CD4-positive, alpha-beta T cell treated with Interferon alpha-2 for 1 hour (primary cell): ENCODE measurements at regions not wholly inside any gene's neighbourhood (a gene's known extent, or its start where the extent isn't known, plus 50 kb on each side); places are given as distances from the start of the nearest gene placed in this dataset.

ENCODE experiments used
- DNase-seq, 2 donors: peaks; one replicate each; pipeline ENCODE4 v3.0.0-alpha.2; 2020 to 2022

DNA sequence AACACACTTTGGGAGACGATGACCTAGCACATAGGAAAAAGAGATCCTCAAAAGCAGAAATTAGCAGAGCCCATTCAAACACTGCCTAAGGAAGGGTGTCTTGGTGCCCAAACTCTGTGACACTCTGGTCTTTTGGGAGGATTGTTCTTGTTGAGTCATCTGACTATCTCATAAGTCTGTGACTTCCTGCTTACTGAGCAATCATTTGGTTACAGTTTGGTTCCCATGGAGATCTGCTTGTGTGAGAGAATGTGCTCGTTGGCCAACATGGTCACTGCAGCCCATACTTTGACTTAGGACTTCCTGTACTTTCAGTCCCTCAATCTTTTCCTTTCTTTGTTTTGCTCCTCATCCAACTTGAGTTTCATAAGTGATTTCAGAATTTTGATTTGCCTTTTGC, 602.9 kb downstream of the NYAP2 start:
- peak in 1 of 2 donors; percentile 28 for DNase-seq

DNA sequence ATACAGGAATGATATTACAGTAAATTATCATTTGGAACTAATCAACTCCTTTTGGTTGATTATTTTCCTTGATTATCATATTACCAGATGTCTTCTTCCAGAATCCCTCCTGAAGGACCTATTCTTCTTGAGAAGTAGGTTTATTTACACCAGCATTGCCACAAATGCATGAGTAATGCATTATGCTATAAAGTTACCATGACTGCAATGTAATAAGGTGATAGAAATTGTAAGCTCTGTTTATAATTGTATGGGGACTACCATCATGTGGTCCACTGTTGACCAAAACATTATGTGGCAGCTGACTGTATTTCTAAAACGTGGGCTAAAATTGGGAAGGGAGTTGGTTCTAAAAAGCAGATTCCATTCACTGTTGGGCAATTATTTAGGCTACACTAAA, 602.2 kb downstream of the NYAP2 start:
- no peak for DNase-seq

DNA sequence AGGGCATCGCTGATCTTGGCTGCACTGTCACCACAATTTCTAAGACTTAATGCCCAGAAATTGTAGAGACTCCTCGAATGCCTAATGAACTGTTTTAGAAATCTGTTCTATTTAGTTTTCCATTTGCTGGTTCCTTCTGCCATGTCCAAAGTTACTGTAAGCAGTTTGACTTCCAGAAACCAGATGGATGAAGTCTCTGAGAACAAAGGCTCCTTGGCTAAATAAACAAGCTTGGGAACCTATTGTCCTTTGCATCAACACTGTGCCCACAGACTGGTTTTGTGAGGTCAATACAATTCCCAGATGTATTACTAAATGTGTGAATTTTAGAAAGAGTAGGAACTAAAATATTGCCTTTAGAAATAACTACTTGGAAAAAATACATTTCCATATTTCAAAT, 600.2 kb downstream of the NYAP2 start:
- no peak for DNase-seq

DNA sequence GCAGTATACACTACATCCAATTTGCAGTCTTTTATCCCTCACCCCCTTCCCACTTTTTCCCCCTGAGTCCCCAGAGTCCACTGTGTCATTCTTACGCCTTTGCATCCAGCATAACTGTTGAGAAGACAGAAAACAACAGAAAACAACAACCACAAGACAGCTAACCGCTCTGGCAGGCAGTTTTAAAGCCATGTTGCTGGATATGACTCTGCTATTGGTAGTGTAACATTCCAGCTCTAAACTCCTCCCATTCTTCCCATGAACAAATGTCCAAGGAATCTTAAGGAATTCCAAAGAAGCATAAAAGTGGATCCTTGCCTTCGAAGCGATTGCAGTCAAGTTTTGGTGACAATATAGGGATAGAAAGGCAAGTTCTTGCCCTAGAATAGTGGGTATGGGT, 599.1 kb downstream of the NYAP2 start:
- no peak for DNase-seq

DNA sequence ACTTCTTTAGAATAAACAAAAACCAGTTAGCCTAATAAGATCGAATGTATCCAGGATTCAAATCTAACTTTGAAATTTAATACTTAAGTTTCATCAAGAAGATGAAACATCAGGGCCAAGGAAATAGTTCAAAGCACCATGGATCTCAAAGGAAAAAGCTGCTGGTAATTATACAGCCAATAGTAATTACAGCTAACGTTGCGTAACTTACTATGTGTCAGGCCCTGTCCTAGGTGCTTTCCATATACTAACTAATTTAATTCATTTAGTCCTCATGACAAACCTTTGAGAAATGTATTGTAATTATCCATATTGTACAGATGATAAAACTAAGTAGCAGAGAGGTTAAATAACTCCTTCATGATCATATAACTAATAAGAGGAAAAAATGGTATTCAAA, 598.6 kb downstream of the NYAP2 start:
- no peak for DNase-seq

DNA sequence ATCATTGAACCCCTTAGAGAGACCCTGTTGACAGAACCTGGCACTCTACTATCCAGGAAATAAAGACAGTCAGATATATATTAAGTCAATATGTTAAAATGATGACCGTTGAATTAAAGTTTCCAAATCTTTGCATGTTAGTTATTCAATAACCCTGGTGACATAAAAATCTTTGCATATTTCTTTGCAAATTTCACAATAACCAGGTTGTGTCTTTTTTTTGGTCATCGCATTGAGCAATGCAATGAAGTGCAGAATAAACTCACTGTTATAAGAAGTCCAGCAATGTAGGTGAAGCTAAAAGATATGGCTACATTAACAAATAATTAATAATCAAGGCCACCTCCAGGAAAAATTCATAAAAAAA, 596.9 kb downstream of the NYAP2 start:
- no peak for DNase-seq

DNA sequence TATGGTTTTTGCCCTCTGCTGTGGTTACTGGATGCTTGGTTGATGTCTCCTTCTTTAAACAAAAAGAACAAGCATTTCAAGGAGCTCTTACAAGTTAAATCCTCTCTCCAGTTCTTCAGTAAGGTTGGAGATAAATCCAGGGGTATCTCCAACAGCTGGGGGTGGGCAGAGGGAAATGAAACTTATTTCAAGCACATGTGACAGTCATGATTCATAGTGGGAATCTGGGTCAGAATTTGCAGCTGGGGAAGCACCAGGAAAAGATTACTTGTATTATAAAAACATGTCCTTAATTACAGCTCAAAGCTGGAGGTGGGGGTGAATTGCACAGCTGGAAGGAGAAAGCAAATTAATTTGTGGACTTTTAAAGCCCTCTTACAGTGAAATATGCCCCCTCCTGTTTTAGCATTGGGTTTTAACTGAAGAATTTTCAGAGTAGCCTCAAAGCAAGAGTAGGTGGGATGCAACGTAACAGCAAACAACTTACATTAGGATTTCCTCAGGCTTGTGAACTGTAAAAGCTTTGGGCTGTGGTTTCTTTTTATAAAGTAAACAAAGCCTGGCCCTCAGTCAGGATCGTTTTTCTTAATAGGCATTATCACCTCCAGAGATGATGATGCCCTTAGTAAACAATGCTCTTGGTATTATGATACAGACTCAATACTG, 596.4 kb downstream of the NYAP2 start:
- DNase-seq: no peak

DNA sequence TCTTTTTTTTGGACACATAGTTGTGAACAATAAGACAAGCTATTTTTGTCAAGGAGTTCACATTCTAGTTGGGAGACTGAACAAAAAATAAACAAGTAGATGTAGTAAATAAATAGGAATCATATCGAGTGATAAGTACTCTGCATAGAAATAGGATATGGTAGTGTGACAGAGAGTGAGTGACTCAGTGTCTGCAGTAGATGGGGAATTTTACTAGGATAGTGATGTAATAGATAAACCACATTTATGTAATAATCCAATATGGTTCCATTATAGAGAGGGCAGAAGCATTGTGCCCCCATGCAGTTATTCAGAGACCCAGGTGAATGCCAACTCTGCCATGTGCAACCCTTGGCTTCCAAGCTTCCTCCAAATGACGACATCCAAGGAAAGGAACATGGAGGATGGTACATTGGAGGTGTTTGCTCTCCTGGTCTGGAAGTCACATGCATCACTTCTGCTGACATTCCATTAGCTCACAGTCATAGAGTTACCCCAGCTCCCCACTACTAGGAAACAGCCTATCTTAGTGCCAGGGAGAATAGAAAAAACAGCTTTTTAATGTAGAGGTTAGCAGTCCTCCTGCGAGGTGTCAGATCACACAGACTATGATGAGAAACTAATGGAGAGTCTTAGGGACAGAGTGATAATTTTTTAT, 595.4 kb downstream of the NYAP2 start:
- DNase-seq: no peak

DNA sequence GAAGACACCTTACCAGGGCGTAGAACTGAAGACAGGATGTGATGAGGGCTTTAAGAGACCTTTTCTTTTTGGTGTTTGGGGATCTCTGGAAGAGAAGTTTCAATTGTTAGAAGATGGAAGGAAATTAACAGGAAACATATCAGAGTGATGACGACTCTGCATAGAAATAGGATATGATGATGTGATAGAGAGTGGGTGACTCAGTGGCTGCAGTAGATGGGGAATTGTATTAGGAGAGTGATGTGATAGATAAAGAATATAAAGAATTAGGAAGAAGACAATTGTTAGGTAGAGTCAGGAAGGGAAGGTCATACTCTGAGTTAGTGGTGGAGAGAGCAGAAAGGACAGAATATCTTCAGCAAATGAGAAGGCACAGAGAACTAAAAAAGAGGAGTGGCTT, 593.9 kb downstream of the NYAP2 start:
- DNase-seq: no peak

DNA sequence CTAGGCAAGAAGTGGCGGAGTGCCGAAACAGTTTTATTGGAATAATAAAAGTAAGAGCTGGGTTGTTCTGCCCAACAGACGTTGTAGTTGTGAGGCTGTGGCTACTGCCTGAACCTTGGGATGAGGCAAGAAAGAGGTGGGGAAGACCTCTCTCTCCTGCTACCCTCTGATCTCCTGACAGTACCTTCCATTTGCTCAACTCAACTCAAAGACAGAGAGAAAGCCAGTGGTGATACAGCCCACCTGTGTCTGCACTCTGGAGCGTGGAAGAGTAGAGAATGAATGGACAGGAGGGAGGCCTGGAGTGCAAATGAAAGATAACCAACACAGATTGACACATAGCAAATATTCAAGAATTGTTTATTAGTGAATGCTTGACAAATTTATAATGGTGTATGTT, 590.3 kb downstream of the NYAP2 start:
- DNase-seq: no peak

DNA sequence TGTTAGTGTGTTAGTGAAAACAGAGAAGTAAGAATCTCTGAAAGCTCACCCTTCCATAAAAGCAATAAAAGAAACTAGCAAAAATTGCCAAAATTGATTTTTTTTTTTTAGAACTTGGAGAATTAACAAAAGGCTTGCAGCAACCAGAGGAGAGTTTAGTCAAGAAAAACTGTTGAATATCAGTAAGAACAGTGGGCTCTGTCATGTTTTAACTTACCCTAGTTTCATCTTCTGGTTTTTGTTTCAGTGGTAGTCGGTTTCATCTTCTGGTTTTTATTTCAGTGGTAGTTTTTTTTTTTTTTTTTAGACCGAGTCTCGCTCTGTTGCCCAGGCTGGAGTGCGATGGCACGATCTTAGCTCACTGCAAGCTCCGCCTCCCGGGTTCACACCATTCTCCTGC, 580.9 kb downstream of the NYAP2 start:
- DNase-seq: no peak

DNA sequence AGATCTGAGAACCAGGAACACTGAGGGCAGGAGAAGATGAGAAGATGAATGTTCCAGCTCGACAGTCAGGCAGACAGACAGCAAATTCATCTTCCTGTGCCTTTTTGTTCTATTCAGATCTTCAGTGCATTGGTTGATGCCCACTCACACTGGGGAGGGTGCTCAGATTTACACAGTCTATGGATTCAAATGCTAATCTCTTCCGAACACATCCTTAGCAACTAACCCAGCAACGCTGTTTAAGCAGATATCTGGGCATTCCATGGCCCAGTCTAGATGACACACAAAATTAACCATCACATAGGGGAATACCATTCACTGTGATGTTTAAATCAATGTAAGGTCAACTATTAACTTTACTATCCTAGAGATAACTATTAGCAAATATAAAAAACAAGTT, 571.9 kb downstream of the NYAP2 start:
- no peak for DNase-seq

DNA sequence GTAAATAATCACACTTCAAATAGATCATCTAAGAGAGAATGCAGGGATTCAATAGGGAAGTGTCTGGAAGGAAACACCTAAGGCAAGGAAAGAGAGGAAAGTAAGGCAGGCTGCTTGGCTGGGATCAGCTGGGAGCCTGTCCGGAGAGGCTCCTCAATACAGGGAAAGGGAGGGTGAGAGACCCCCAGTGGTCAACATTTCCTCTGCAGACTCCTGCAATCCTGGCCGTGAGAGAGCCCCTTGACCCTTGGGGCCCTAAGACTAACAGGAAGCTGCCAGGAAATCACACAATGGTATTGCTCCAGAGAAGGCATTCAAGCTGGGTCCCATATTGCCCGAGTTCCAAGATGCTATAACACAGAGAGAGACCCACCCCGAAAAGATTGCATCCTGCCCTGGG, 549.4 kb downstream of the NYAP2 start:
- DNase-seq: no peak

DNA sequence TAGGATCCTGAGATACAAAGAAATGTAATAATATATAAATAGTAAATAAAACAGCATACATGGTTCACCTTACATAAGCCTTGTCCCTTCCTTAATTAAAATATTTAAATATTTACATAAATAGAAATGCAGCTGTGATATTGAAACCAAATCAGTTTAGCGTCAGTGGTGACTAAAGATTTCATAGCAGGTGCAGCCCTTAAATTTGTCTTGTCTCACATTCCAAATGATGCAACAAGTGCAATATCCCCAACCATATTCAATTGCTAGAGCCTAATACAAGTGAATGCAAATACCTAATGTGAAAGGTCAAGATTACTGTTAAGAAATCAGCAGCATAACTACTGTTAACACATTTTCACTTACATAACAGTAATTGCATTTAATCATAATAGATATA, 539.5 kb downstream of the NYAP2 start:
- no peak for DNase-seq

DNA sequence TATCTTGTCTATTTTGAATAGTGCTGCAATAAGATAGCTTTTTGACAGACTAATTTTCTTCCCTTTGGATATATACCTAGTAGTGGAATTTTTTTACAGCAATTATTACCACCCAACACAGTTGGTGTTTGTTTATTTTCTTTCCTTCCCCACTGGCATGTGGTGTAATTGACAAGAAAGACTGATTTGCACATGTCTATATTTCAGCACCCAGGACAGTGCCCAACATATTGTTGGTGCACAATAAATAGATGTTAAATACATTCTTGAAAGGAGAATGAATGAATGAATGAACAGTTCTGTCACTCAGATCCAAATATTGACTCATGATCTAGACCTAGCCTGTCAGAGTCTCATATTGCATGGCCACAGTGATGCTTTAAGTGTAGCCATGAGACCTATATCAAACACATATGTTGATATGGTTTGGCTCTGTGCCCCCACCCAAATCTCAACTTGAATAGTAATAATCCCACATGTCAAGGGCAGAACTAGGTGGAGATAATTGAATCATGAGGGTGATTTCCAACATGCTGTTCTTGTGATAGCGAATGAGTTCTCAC, 538.2 kb downstream of the NYAP2 start:
- DNase-seq: no peak

DNA sequence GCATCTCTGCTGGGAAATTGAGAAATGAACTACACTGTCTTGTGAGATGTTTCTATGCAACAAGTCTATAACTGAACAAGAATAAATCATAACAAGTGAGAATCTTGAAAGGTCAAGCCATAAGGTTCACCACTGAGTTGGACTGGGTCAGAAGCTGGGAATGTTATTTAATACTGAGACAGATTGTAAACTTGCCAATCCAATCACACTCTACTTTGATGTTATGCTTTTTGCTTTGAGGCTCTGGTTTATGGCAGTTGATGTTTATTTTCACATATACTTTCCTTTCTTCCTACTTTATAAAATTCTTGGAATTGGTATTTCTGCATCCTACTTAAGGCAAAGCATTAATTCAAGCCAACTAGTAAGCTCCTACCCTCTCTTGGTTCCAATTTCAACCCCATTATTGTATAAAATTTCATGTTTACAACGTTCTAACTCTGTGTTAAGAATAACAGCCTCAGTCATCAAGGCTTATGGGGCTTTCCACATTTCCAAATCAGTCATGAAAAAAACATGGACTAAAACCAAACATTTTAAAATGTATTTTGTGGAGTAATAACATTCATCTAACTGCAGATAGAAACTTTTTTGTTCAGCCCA, 533.4 kb downstream of the NYAP2 start:
- DNase-seq: no peak

DNA sequence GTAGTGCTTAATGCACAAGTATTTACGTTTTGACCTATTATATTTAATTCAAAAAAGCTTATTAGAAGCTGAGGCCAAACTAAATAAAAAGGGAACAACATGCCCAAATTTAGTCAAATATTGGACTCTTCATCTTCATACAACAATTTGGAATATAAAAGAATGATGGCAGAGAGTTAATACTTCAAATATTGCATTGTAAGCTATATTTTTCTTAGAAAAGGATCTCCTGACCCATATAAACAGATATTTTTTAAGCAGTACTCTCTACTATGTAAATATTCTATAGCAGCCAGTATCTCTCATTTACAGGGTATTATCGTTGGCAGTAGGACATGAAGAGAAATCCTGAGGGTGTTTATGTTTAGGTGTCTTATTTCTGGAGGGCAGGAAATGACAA, 531.2 kb downstream of the NYAP2 start:
- DNase-seq: no peak

DNA sequence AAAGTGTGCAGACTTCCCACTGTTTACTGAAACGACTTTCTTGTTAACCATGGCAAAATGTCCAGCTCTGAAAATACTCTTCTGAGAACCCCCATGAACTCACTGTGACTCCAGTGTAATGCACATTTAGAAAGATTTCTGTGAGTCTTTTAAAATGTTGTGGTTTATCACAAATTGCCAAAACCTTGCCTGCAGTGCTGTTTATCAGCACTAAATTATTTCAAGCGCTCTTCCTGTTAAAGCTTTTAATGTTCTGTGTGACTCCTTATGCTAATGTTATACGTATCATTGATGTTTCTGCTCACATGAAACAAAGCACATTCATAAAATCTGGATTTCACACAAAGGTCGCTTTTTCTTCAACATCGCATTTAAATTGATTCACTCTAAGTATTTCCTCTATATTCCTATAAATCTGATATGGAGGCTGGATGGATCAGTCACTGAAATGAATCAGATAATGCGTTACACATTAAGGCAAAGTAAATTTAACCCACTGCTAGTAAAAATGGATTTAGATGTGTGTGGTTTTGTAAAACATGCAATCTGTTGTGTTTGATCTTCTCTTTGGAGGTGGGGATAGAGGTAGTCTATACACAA, 521.2 kb downstream of the NYAP2 start:
- no peak for DNase-seq

DNA sequence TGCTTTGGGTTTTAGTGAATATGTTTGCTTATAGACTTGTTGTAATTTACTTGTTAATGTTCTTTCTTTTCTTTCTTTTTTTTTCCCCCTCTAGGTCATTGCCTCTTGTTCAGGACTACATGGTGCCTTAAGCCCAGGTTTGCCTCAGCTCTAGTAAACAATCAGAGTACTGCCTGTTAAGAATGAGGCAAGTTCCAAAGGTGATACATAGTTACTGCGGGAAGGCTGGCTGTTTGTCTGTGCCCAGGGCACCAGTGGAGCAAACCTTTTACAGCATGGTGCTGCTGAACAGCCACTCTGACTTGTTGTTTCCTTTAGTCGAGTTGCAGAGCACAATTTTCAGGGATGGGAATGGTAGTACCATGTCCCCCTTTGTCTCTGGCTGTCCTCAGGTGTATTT, 517.2 kb downstream of the NYAP2 start:
- no peak for DNase-seq

DNA sequence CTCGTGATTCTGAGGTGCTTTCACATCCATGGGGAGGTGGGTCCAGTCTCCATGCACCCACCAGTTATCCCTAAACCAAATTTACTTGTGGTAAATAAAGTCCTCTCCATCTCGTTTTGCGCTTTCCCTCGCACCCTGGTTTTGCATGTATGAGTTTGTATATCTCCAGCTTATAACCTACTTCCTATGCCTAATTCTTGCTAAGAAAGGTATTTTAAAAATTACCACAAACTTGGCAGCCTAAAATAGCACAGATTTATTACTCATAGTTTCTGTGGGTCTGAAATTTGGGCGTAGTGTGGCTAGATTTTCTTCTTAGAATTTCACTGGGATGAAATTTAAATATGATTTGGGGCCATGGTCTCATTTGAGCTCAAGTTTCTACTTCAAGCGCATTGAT, 511.5 kb downstream of the NYAP2 start:
- no peak for DNase-seq

DNA sequence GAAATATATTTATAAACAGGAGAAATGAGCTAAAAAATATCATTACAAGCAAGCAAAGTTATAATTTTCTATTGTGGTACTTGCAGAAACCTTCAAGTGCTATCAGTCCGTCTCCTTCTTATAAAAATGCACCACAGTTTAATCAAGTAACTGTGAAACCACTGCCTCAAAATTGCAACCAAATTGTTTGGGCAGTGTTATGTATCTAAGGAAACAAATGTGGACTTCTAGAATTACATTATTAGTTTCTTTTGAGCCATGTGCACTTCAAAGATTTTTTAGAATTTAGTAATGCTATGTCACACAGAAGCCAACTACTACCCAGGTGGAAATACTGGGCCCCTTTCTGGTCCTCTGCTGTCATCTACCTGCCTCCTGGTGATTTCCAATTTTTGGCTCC, 495.6 kb downstream of the NYAP2 start:
- no peak for DNase-seq

DNA sequence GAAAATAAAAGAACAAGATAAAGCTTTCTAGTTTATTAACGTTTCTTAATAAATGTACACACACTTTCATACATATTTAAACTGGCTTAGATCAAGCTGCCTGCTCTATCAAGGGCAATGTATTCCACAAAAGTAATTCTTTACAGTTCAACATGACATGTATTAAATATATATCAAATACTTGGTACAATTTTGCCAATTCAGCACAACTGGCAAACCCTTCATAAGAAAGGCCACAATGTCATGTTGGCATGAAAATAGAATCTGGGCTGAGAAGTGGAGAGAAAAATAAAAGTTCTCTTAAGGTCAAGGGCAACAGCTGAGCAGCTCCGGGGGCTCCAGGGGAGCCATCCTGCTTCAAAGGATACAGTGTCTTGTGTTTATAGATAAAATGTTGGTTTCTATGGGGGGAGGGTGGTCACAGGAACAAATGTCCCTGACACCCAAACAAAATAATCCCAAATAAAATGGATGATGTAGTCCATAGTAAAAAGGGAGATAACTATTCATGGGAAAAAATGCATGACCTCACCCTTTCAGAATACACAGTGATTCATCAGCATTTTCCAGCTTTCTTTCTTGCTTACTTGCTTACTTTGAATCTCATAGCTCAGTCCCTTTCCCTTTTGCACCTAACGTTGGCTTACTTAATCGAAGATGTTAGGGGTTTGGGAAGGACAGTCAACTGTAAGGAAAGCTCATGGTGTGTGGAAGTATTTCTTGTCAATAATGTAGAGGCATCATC, 494.9 kb downstream of the NYAP2 start:
- no peak for DNase-seq

DNA sequence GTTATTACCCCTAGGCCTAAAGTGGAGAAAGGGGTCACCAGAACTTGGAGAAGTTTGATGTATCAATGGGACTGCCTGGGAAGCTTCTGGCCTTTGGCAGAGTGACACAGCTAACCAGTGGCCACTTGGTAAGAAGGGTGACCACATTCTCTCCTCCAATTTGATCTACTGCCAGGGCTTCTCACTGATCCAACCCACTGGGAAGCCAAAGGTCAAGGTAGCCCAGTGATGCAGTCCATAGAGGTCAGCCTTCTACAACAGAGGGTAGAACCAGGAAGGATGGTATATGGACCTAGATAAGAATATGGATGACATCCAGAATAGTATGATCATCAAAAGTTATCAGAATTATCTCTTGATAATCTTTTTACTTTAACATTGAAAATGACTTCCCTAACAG, 493.6 kb downstream of the NYAP2 start:
- no peak for DNase-seq
